ENCODE measurements at regions not wholly inside any gene's neighbourhood (a gene's known extent, or its start where the extent isn't known, plus 50 kb on each side); places are given as distances from the start of the nearest gene placed in this dataset.

GRCh38 chr16:8237452-8237851 lies 352.9 kb downstream of the TMEM114 start:
- no peak for DNase-seq (ENCODE audit: low read depth, low spot score)
- H3K9me3 ChIP-seq (ENCODE audit: control insufficient read depth, low read depth, low read length) = peaks cover 4% of the 10 kb centered on the region
- dilution Hi-C loops (cut with MboI; ENCODE audit: extremely low pct_ligation_motif_present, low sequenced_read_pairs) = no loop called here
- no peaks in the 10 kb centered on the region for H3K36me3 ChIP-seq (ENCODE audit: control insufficient read depth in 2 of 2, extremely low read depth in 1 of 2, insufficient read depth in 2 of 2, low read length in 2 of 2)
- no peak overlapping the region for H3K4me3 ChIP-seq (ENCODE audit: control insufficient read depth in 2 of 3, extremely low read depth in 1 of 3, insufficient read depth in 2 of 3, low read depth in 1 of 3, low read length in 3 of 3)
- no peak overlapping the region for H3K27ac ChIP-seq (ENCODE audit: control insufficient read depth, insufficient read depth, low read length)
- no peaks in the 10 kb centered on the region for H4K20me1 ChIP-seq (ENCODE audit: control insufficient read depth, extremely low read depth, insufficient read depth, low read length)
- no peaks in the 10 kb centered on the region for H3K4me1 ChIP-seq (ENCODE audit: control insufficient read depth, extremely low read depth, insufficient read depth, low read length)
- no peaks in the 10 kb centered on the region for H3K9me1 ChIP-seq (ENCODE audit: control insufficient read depth, extremely low read depth, insufficient read depth, low read length)
- H2AFZ ChIP-seq (ENCODE audit: control insufficient read depth, low read length) = no peak overlapping the region
- H3K4me2 ChIP-seq (ENCODE audit: control insufficient read depth, extremely low read depth, insufficient read depth, low read depth, low read length) = no peak overlapping the region
- FAIRE-seq = no peak
- no peaks in the 10 kb centered on the region for H3K79me2 ChIP-seq (ENCODE audit: control insufficient read depth, insufficient read depth, low read length)
- H3K27me3 ChIP-seq (ENCODE audit: control insufficient read depth, extremely low read depth, insufficient read depth, low read length) = no peaks in the 10 kb centered on the region
- no peak overlapping the region for H3K9ac ChIP-seq (ENCODE audit: control insufficient read depth, extremely low read depth, insufficient read depth, low read length)
- TF ChIP-seq EZH2 (IDR thresholded peaks at IDR 0.05; ENCODE audit: low read length) = no peak

DNA sequence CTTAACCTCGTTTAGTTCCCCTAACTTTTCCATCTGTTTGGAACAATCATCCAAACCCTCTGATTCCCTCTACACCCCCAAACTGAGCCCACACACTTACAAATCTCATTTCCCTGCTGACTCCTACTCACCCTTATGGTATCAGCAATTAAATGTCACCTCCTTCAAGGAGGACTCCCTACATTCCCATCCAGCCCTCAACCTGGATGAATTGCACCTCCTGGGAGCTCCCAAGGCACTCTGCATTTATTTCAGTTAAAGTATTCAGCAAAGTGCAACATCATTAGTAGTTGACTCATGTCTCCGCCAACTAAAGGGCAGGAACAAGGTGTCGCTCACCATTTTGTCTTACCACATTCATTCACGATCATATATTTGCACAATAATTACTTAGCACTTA lies 353.5 kb downstream of the TMEM114 start:
- dilution Hi-C loops (cut with MboI; ENCODE audit: extremely low pct_ligation_motif_present, low sequenced_read_pairs) = no loop called here
- Histone ChIP-seq H3K36me3 (ENCODE audit: control insufficient read depth in 2 of 2, extremely low read depth in 1 of 2, insufficient read depth in 2 of 2, low read length in 2 of 2) (no peaks in the 10 kb centered on the region), H3K27me3 (ENCODE audit: control insufficient read depth, extremely low read depth, insufficient read depth, low read length) (no peaks in the 10 kb centered on the region), H3K4me3 (ENCODE audit: control insufficient read depth in 2 of 3, extremely low read depth in 1 of 3, insufficient read depth in 2 of 3, low read depth in 1 of 3, low read length in 3 of 3) (no peak overlapping the region), H2AFZ (ENCODE audit: control insufficient read depth, low read length) (no peak overlapping the region), H3K27ac (ENCODE audit: control insufficient read depth, insufficient read depth, low read length) (no peak overlapping the region), H3K9ac (ENCODE audit: control insufficient read depth, extremely low read depth, insufficient read depth, low read length) (no peak overlapping the region), H4K20me1 (ENCODE audit: control insufficient read depth, extremely low read depth, insufficient read depth, low read length) (no peaks in the 10 kb centered on the region), H3K4me1 (ENCODE audit: control insufficient read depth, extremely low read depth, insufficient read depth, low read length) (no peaks in the 10 kb centered on the region), H3K79me2 (ENCODE audit: control insufficient read depth, insufficient read depth, low read length) (no peaks in the 10 kb centered on the region), H3K9me1 (ENCODE audit: control insufficient read depth, extremely low read depth, insufficient read depth, low read length) (no peaks in the 10 kb centered on the region), H3K4me2 (ENCODE audit: control insufficient read depth, extremely low read depth, insufficient read depth, low read depth, low read length) (no peak overlapping the region), H3K9me3 (ENCODE audit: control insufficient read depth, low read depth, low read length) (peaks cover 4% of the 10 kb centered on the region)
- TF ChIP-seq, protein P1, sequence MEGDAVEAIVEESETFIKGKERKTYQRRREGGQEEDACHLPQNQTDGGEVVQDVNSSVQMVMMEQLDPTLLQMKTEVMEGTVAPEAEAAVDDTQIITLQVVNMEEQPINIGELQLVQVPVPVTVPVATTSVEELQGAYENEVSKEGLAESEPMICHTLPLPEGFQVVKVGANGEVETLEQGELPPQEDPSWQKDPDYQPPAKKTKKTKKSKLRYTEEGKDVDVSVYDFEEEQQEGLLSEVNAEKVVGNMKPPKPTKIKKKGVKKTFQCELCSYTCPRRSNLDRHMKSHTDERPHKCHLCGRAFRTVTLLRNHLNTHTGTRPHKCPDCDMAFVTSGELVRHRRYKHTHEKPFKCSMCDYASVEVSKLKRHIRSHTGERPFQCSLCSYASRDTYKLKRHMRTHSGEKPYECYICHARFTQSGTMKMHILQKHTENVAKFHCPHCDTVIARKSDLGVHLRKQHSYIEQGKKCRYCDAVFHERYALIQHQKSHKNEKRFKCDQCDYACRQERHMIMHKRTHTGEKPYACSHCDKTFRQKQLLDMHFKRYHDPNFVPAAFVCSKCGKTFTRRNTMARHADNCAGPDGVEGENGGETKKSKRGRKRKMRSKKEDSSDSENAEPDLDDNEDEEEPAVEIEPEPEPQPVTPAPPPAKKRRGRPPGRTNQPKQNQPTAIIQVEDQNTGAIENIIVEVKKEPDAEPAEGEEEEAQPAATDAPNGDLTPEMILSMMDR (optimal IDR thresholded peaks at IDR 0.05 in 1 of 3, IDR thresholded peaks at IDR 0.05 in 1 of 3, conservative IDR thresholded peaks at IDR 0.05 in 1 of 3; ENCODE audit: extremely low read depth in 1 of 3, insufficient read depth in 2 of 3, low read length in 3 of 3) = no peak
- no peak for TF ChIP-seq EZH2 (IDR thresholded peaks at IDR 0.05; ENCODE audit: low read length)
- FAIRE-seq (no peak), DNase-seq (ENCODE audit: low read depth, low spot score) (no peak)

GRCh38 chr16:8230497-8230896 lies 359.8 kb downstream of the TMEM114 start:
- Histone ChIP-seq H4K20me1 (ENCODE audit: control insufficient read depth, extremely low read depth, insufficient read depth, low read length) (no peaks in the 10 kb centered on the region), H2AFZ (ENCODE audit: control insufficient read depth, low read length) (no peak overlapping the region), H3K9me3 (ENCODE audit: control insufficient read depth, low read depth, low read length) (peaks cover 3% of the 10 kb centered on the region), H3K27ac (ENCODE audit: control insufficient read depth, insufficient read depth, low read length) (no peak overlapping the region), H3K9me1 (ENCODE audit: control insufficient read depth, extremely low read depth, insufficient read depth, low read length) (no peaks in the 10 kb centered on the region), H3K27me3 (ENCODE audit: control insufficient read depth, extremely low read depth, insufficient read depth, low read length) (no peaks in the 10 kb centered on the region), H3K36me3 (ENCODE audit: control insufficient read depth in 2 of 2, extremely low read depth in 1 of 2, insufficient read depth in 2 of 2, low read length in 2 of 2) (no peaks in the 10 kb centered on the region), H3K4me1 (ENCODE audit: control insufficient read depth, extremely low read depth, insufficient read depth, low read length) (no peaks in the 10 kb centered on the region), H3K9ac (ENCODE audit: control insufficient read depth, extremely low read depth, insufficient read depth, low read length) (no peak overlapping the region), H3K4me2 (ENCODE audit: control insufficient read depth, extremely low read depth, insufficient read depth, low read depth, low read length) (no peak overlapping the region), H3K4me3 (ENCODE audit: control insufficient read depth in 2 of 3, extremely low read depth in 1 of 3, insufficient read depth in 2 of 3, low read depth in 1 of 3, low read length in 3 of 3) (no peak overlapping the region), H3K79me2 (ENCODE audit: control insufficient read depth, insufficient read depth, low read length) (no peaks in the 10 kb centered on the region)
- TF ChIP-seq, protein P1 (optimal IDR thresholded peaks at IDR 0.05 in 1 of 3, IDR thresholded peaks at IDR 0.05 in 1 of 3, conservative IDR thresholded peaks at IDR 0.05 in 1 of 3; ENCODE audit: extremely low read depth in 1 of 3, insufficient read depth in 2 of 3, low read length in 3 of 3) = no peak
- TF ChIP-seq EZH2 (IDR thresholded peaks at IDR 0.05; ENCODE audit: low read length) = no peak
- FAIRE-seq (no peak), DNase-seq (ENCODE audit: low read depth, low spot score) (no peak)
- dilution Hi-C loops (cut with MboI; ENCODE audit: extremely low pct_ligation_motif_present, low sequenced_read_pairs) = no loop called here
